IPS DF 4.7 (cell line): ENCODE measurements at regions not wholly inside any gene's neighbourhood (a gene's known extent, or its start where the extent isn't known, plus 50 kb on each side); places are given as distances from the start of the nearest gene placed in this dataset.

Source experiments
- DNase-seq: peaks from one replicate; pipeline ENCODE4 v3.0.0-alpha.2; 2013; ENCODE audit warnings: low spot score; ENCODE audit errors: extremely low read depth

DNA sequence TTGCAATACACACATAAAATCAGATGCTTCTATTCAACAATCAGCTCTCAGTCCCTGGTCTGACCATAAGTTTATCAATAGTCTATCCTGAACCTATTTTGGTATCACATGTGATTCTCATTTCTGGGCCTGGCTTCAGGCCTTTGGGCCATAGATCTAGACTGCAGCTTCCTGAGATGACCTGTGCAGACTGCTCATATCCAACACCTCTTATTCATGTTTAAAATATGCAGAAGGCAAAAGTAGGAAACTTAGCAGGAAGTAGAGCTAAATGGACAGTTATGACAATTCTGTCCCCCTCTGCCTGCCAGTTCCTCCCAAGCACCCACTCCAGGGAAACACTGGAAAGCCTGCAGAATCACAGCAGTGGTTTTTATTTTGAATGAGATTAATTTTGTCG lies 53.3 kb downstream of the C7orf25 start:
- no peak for DNase-seq

DNA sequence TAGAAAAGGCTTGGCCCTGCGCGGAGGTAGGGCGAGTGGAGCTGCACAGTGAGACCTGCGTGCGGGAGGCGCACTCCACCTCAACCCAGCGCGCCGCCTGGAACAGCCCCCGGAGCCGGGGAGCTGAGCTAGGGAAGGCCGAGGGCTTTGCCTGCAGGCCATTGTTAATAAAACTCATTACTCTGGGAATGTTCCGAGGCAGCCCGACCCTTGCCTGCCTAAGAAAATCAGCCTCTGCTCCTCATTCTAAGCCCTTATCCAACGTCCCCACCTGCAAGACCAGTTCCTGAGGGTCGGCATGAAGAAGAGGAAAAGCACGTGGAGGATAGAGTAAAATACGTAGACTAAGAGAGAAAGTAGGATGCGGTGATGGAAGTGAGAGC lies 55.3 kb downstream of the C7orf25 start:
- DNase-seq, result no peak

DNA sequence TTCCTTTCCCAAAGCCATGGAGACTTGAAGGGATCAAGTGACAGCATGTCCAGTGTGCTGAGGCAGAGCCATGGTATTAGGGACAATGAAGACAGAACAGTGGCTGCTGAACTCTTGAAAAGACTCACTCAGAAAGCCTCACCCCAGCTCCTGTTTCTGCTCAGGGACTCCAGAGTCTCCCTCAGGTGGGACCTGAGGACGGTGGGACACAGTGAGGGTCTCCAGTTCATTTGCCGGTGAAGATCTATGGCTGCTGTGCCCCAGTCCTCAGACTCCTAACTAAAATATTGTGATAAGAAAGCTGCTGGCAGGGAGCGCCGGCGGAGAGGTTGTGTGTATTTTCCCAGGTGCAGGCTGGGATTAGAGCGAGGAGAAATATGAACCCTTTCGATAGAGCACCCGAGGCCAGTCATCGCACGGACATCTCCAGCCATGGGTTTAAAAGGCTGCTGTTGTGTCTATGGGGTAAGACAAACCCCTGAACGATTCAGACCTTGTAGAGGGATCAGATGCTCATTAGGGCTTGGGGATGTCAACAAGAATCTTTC lies 57.2 kb downstream of the C7orf25 start:
- DNase-seq, result no peak

DNA sequence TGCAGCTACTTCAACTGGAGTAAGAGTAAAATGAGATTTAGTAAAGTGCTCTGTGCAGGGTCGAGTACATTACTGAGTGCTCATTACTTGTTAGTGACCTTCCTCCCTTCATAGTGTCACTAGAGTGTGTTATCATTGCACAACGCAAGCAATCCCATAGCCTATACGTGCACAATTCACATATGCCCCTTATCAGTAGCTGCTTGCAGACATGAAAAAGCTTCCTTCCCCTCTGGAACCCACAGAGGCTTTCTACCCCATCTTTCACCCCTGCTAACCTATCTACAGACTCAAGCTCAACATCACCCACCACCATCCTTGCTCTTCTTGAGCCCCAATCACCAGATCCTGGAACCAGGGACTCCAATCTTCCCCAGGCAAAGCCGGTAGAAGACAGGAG lies 59.3 kb downstream of the C7orf25 start:
- DNase-seq, result no peak

DNA sequence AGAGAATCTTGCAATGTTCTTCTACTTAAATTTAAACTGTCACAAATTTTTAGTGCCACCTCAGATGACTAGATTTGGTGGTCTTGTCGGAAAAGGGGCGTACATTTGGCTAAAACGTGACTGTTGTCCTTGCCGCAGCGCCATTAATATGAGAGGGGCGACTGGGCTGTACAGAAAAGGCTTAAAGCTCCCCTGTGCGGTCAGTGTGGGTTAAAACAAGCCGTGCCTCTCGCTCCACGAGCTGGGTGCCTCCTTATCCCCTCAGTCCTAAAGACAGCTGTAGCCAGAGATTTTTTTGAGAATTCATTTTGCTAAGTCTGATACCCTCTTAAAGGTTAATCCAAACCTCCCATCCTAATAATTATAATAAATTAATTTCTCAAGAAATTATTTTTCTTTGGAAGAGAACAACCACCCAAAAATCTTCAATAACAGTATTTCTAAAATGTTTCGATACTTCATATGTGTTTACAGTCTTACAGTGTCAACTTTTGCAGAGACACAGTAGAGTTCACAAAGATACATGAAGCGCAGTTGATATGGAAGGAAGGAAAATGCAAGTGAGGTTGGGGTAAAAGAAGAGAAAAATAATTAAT lies 68.6 kb downstream of the C7orf25 start:
- peak; percentile 14 for DNase-seq

DNA sequence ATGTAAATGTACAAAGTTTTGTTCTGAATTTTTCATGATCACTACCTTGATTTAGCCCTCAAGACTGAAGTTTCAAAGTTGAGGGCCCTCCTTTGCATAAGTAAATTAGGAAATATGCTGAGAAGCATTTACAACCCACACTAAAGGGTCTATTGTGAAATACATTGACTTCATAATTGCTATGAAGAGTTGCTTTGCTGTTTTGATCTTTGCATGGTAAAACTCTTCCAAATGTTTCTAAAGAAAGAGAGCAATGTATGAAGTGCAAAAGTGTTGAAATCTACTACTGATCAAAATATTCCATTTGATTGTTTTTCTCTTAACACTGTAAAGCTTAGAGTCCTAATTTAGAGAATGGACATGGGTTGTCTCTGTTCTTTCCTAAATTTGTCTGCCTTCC lies 77.2 kb downstream of the C7orf25 start:
- no peak for DNase-seq

DNA sequence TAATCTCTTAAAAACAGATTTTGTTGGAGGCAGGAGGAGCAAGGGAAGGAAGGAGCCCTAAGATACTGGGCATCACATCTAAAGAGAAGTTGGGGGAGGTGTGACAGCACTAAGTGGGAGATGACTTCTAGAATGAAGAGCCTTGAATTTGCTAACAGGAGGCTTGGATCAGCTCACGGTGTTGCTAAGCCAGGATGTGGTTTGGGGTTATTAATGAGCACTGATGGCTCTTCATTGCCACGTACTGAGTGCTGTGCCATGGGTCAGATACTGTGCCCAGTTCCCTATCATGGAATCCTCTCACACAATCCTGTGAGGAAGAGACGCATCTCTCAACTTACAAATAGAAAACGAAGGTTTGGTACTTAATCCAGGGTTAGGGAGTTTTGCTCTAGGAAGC lies 78.5 kb downstream of the C7orf25 start:
- no peak for DNase-seq

DNA sequence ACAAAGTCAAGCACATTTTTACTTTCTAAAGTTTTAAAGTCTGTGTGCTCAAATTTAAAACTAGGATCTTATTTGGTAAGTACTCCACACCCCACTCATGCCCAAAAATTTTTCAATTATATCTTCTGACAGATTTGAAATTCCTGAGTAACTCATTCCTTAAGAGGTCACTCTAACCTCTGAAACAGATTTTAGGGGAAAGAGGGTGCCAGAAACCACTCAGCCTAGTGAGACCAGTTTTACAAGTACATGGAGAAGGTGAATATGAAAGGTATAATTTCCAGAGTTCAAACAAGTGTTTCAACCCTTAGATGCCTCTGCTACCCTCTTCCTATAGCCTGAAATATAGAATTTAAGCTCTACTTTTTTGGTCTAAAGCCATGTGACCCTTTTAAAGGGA lies 79.2 kb downstream of the C7orf25 start:
- DNase-seq, result no peak

DNA sequence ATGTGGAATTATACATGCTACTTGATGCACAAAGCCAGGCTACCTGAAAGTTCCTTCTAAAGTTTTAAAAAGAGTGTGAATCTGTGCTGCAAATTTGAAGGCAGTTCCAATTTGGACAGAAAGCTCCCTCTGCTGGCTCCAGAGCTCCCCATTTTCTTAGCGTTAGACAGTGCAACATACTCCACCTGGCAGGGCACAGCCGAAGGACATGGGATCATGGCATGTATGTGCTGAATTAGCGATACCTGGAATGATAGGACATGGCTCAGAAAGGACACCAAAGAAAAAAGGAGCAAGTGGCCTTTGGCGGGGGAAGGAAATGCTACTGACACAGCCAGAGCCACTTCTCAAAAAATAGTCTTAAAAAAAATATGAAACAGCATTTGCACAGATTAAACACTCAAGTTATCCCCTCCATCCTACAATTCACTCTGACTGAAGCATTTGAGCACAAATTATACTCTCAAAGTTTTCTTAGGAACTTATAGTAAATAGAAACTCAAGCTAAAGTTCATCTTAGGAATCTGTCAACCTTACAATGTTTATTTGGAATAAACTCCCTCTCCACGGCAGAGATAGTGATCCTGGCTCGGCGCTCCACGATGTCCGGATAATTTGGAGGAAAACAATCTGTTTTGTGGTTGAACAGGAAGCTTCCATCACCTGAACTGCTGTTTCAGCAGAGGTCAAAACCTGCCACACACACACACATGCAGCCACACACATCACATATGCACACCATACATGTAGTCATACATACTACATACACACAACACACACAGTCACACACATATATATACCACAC lies 80.0 kb downstream of the C7orf25 start:
- DNase-seq, result peak; percentile 11

DNA sequence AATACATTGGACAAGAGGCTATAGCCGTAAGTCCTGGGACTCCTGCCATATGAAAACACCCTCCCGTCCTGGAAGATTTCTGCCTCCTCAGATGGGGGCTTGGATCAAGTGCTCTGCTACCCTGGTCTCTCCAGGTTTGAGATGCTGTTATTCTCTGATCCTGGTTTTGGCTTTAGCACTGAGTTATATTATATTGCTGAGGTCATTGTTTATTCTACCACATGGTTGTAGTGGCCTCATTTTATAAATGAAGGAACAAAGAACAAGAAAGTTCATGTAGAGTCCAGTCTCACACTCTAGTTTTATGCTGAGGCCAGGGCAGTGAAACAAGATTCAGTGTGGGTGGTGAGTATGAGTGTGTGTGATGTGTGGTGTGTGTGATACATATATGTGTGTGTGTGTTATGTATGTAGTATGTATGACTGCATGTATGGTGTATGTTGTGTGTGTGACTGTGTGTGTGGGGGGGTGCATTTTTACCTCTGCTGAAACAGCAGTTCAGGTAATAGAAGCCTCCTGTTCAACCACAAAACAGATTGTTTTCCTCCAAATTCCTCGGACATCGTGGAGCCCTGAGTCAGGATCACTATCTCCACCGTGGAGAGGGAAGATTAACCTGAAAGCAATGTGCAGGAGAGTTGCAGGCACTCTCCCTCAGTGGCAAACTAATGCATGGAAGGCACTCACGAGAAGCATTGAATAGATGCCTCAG lies 80.7 kb downstream of the C7orf25 start:
- no peak for DNase-seq

DNA sequence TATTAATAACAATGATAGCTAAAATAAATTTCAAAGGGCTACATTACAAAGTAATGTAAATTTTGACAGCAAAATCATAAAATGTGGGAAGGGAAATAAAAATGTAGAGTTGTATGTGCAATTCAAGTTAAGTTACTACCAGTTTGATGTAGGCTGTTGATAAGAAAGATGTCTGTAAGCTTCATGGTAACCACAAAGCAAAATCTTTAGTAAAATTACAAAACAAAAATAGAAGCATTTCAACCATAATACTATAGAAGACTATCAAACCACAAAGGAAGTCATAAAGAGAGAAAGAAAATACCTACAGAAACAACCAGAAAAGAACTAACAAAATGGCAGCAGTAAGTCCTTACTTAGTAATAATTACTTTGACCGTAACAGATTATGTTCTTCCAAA lies 99.1 kb downstream of the C7orf25 start:
- DNase-seq, result no peak

DNA sequence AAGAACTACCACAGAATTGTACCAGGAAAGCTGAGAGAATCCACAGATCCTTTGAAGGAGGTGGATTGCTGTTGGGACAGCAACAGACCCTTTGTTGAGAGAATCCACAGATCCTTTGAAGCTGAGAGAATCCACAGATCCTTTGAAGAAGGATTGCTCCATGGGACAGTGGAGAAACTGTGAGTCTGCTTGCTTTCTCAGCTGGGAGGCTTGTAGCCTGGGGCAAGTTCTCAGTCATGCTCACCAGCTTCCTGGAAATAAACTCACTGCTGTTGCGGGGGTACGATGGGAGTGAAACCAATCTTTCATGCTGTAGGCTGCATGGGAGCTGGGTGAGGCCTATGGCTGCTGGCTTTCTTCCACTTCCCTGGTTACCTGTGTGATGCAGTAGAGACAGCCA lies 106.3 kb downstream of the C7orf25 start:
- DNase-seq, result no peak

DNA sequence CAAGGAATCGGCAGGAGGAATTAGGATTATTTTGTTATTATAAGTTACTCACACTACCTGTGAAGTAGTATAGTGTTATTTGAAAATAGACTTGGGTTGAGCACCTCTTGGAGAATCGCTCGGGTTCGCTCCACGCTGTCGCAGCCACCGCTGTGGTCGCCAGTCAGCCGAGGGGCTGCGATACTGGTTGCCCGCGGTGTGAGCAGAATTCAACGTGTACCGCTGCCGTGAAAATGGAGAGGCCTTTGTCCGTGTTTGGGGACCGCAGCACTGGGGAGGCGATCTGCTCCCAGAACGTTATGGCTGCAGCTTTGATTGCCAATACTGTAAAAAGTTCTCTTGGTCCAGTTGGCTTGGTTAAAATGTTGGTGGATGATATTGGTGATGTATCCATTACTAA lies 117.2 kb downstream of the C7orf25 start:
- no peak for DNase-seq

DNA sequence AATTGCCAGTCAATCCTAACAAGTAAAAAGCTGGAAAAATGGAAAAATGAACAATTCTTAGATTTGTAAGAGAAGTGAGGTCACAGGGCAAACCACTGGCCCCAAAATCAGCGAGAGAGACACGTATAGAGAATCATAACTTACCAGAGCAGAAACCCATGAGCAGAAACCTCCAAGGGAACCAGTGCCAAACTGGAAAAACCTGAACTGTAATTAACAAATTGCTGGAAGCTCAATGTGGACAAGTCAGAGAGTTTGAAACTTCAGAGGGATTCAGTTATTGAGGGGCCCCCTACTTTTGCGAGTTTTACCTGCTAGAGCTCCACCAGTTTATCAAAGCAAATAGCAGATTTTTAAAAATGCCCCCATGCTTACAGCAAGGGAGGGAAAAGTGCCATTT lies 119.0 kb downstream of the C7orf25 start:
- no peak for DNase-seq

DNA sequence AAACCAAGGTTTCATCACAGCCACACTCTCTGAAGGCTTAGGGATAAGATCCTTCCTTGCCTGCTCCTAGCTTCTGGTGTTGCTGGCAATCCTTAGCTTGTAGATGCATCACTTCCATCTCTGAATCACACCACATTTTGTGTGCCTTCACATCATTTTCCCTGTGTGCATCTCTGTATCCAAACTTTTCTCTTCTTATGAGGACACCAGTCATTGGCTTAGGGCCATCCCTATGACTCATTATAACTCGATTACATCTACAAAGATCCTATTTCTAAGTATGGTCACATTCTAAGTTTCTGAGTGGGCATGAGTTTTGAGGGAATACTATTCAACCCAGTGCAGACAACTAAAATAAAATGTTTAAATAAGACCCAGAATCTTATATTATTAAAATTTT lies 121.7 kb downstream of the C7orf25 start:
- no peak for DNase-seq

DNA sequence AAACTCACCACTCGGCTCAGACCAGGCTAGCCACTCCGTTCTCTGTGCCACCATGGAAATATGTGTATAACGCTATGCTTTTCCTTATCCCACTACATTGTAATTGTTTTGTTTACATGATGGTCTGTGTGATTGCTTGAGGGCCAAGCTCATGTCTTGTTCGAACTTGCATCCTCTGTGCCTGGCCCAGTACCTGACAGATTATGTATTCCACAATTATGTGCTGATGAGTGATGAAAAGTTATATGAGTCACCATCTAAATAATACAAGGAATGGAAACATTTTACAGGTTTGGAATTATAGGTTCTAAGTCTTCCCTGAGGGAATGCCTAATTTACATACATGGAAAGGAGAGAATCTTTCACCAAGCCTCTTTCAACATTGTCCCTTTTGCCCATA lies 137.4 kb downstream of the C7orf25 start:
- DNase-seq, result no peak

DNA sequence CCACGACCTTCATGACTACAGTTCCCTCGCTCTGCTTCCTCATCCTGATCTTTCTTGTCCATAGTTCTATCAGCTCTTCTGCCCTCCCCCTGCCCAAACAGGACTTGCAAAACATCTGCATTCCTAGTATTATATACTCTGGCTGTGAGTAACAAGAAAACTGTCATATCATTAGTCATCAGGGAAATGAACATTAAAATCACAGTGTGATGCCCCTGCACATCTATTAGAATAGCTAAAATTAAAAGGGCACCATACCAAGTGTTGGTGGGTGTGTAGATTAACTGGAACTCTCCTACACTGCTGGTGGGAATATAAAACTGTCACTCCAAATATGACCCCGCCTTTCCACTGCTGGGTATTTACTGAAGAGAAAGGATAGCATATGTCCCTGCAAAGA lies 141.8 kb downstream of the C7orf25 start:
- DNase-seq, result no peak

DNA sequence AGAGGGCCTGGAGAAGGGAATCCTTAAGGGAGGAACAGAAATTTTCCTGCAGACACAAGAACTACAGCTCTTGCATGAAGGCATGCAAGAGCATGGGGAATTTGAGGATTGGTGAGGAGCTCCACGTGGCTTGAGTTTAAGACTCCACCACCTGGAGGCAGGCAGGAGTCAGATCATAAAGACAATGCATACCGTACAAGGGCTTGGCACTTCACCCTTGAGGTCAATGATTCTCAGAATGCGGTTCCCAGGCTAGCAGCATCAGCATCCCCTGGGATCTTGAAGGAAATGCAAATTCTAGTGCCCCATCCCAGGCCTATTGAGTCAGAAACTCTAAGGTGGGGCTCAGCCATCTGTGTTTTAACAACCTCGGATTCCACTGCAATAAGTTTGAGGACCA lies 143.8 kb downstream of the C7orf25 start:
- DNase-seq, result peak; percentile 3

DNA sequence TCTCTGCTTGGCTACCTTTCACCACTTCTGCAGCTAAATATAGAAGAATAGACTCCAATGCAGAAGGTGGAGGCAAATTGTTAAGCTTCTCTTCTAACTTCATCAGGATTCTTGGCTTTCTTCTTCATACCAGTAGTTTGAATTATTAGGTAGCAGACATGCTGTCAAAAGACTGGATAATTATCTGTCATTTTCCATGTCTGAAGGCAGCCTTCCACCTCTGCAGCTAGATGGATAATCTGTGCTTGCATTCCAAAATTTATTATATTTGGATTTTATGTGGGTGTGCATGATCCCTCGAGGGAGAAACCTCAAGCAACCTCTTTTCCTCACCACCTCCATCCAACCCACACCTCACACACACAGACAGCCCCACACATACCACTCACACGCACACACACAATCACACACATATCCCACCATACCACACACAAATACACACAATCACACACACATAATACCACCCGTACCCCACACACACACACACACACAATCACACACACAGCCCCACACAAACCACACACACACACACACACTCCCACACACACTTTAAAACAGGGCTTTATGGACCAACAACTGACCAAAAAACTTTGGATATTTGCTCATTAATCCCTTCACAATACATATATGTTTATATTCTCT lies 145.0 kb downstream of the C7orf25 start:
- DNase-seq, result no peak

DNA sequence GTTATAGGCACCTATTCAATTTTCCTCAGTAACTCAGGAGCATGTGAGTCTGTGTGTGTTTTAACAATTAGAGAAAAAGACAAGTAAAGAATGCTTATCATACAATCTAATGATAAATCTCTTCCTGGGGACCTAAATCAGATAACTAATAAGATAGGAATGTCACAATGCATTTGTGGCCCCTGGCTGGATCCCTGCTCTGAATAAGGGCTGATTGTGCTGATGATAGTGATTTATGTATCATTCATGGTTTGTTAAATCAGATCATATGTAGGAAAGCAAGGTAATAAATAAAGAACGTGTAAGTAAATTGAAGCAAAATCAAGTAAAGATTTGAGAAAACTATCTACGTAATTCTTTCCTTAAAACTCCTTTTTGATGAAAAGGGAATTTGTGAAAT lies 145.9 kb downstream of the C7orf25 start:
- DNase-seq, result no peak

DNA sequence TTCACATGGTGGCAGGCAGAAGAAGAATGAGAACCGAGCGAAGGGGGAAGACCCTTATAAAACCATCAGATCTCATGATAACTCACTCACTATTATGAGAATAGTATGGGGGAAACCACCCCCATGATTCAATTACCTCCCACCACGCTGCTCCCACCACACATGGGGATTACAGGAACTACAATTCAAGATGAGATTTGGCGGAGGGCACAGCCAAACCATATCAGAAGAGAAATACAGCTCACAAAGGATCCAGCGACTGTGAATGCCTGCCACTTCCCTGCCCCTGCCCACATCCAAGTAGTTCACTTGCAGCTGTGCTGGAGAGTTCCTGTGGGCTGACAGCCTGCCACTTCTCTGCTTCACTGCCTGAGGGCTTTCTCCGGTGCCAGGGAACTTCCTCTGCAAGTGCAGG lies 148.7 kb downstream of the C7orf25 start:
- no peak for DNase-seq

DNA sequence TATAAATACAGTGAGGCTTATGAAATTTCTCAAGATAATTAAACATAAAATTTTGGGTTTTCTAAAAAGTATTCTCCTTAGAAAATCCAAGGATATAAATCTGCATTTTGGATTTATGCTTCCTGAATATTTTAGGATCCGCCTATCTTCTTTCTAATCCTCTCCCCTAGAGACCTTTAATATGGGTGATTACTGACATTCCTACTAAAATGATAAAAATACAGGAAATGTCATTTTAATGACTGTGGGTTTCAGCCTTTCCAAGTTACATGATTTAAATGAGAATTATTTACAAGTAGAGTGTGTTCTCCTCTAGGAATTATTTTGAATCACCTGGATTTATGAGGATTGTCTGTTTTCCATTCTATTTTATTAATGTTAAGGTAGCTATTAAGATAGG lies 150.4 kb downstream of the C7orf25 start:
- DNase-seq, result no peak
